A549 (cell line): ENCODE measurements at regions not wholly inside any gene's neighbourhood (a gene's known extent, or its start where the extent isn't known, plus 50 kb on each side); places are given as distances from the start of the nearest gene placed in this dataset.

Experiments
- KDM5A ChIP-seq: fragments of 200-600 bp; sonication (generic); IDR thresholded peaks from 2 replicates; pipeline ENCODE4 v1.6.1; 2016; ENCODE audit warnings: antibody characterized with exemption, mild to moderate bottlenecking
- RFX5 ChIP-seq: fragments of 450-650 bp; IDR thresholded peaks from 2 replicates; pipeline ENCODE4 v1.7.1; 2014; ENCODE audit warnings: antibody characterized with exemption, mild to moderate bottlenecking, moderate library complexity
- ZNF302 ChIP-seq: fragments of 250-450 bp; sonication (Bioruptor Pico); IDR thresholded peaks from 2 replicates; pipeline ENCODE4 v1.9.0; 2021; ENCODE audit warnings: inconsistent platforms, mild to moderate bottlenecking, moderate library complexity
- TF ChIP-seq, protein P1 (sequence below): fragments of >200 bp; sonication (Bioruptor Twin); formaldehyde crosslinking; IDR thresholded peaks from 3 replicates; pipeline ENCODE4 v1.5.1; 2016
- TF ChIP-seq, protein P2 (sequence below): fragments of 450-650 bp; IDR thresholded peaks from 2 replicates; pipeline ENCODE4 v1.6.1; 2014; ENCODE audit warnings: antibody characterized with exemption
- TF ChIP-seq, protein P3 (sequence below): IDR thresholded peaks from 2 replicates; pipeline ENCODE4 v1.6.1; 2012; ENCODE audit warnings: low read depth, borderline replicate concordance

DNA sequence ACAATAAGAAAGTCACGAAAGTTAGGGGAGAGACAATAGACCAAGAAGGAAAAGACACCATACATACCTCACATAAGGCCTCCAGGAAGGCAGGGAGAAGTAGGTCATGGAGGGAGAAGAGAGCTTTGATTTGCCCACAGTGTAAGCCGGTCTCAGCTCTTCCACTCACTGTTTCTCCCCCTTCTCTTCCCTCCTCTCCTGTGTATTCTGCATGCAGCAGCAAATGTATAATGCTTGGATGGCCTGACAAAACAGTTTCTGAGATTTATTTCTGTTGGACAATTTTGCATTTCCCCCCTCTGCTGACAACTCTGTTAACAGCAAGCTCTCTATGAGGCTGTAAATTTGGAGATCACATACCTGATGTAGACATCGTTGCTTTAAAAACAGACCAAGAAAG lies 318.9 kb downstream of the OMA1 start:
- no peak for TF ChIP-seq KDM5A
- TF ChIP-seq, protein P1, sequence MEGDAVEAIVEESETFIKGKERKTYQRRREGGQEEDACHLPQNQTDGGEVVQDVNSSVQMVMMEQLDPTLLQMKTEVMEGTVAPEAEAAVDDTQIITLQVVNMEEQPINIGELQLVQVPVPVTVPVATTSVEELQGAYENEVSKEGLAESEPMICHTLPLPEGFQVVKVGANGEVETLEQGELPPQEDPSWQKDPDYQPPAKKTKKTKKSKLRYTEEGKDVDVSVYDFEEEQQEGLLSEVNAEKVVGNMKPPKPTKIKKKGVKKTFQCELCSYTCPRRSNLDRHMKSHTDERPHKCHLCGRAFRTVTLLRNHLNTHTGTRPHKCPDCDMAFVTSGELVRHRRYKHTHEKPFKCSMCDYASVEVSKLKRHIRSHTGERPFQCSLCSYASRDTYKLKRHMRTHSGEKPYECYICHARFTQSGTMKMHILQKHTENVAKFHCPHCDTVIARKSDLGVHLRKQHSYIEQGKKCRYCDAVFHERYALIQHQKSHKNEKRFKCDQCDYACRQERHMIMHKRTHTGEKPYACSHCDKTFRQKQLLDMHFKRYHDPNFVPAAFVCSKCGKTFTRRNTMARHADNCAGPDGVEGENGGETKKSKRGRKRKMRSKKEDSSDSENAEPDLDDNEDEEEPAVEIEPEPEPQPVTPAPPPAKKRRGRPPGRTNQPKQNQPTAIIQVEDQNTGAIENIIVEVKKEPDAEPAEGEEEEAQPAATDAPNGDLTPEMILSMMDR, result no peak
- TF ChIP-seq, protein P2, sequence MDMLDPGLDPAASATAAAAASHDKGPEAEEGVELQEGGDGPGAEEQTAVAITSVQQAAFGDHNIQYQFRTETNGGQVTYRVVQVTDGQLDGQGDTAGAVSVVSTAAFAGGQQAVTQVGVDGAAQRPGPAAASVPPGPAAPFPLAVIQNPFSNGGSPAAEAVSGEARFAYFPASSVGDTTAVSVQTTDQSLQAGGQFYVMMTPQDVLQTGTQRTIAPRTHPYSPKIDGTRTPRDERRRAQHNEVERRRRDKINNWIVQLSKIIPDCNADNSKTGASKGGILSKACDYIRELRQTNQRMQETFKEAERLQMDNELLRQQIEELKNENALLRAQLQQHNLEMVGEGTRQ, result no peak
- no peak for TF ChIP-seq RFX5
- TF ChIP-seq, protein P3, sequence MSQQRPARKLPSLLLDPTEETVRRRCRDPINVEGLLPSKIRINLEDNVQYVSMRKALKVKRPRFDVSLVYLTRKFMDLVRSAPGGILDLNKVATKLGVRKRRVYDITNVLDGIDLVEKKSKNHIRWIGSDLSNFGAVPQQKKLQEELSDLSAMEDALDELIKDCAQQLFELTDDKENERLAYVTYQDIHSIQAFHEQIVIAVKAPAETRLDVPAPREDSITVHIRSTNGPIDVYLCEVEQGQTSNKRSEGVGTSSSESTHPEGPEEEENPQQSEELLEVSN, result no peak
- no peak for TF ChIP-seq ZNF302 (CRISPR knock-in tag)
